Hematopoietic multipotent progenitor cell treated with erythropoietin and hydrocortisone succinate and interleukin-3 and kit ligand, for 8 days (in vitro differentiated cells): ENCODE measurements at regions not wholly inside any gene's neighbourhood (a gene's known extent, or its start where the extent isn't known, plus 50 kb on each side); places are given as distances from the start of the nearest gene placed in this dataset.
"Not testable (repeated sequence)": the region's sequence is repeated elsewhere in the genome, so short reads cannot be mapped to it uniquely, and the experiment has no call there.

ENCODE experiments used
- DNase-seq: peaks from one replicate; pipeline ENCODE4 v3.0.0-alpha.2; 2015

- peak; percentile 80 for DNase-seq
These were observed 782.5 kb downstream of the TMEM121 start for GRCh38 chr14:106308839-106309389.

DNA sequence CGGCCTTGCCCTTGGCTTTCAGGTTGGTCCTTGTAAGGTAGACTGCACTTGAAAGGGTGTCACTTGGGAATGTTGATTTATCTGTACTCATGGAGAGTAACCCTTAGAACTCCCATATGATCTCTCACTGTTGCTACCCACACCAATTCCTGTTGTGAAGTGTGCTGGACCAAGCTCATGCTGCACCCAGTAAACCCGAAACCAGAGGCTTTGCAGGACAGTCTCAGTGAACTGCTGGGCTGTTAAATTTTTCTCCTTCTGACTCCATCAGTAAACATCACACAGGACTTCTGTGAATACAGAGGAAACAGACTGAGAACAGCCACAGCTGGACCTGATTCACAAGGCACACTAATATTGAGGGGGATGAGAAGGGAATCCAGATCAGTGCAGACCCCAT lies 783.0 kb downstream of the TMEM121 start:
- DNase-seq = no peak

DNA sequence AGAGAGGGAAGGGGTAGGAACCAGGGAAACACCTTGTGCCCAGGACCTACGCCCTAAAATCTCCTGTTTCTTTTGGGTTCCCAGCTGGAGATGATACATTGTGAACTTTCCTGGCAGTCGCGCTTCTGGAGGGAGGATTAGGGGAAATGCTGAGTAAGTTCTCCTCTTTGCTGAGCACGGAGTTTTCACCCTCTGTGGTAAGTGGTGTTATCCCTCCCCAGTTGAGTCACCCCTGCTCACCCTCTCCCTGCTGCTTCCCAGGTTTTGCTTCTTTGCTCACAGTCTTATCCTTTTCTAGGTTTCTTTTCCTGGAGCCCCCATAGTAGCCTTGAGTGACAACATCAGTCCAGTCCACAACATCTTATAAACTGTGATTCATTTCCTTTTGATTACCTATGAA lies 789.1 kb downstream of the TMEM121 start:
- DNase-seq = no peak

DNA sequence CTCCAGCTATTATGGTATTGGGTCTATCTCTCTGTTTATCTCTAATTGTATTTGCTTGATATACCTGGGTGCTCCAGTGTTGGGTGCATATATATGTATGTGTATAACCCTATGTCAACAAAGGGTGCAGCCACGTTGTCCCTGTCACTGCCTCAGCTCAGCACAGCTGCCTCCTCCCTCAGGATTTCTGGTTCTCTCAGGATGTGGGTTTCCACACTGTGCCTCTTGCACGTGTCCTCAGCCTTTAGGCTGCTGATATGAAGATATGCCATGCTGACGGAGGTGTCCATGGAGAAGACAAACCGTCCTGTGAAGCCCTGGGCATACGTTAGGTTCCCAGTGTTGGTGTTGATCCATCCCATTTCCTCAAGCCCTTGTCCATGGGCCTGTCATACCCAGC lies 791.2 kb downstream of the TMEM121 start:
- DNase-seq = no peak

- peak; percentile 31 for DNase-seq
These were observed 792.3 kb downstream of the TMEM121 start for GRCh38 chr14:106318700-106319099.

DNA sequence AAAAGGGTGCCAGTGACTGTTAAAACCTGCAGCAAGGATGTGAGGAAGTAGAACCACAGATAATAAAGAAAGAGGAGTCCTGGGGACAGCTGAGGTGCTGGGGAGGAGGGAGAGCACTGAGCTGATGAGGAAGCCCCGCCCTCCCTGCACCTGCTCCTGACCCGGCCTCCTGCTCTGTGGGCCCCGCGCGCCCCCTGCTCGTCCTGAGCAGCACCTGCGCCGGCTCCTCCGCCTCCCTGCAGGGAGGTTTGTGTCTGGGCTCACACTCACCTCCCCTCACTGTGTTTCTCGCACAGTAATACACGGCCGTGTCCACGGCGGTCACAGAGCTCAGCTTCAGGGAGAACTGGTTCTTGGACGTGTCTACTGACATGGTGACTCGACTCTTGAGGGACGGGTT lies 797.6 kb downstream of the TMEM121 start:
- DNase-seq = peak; percentile 27

- DNase-seq = no peak
These were observed 800.9 kb downstream of the TMEM121 start for GRCh38 chr14:106327234-106327633.

DNA sequence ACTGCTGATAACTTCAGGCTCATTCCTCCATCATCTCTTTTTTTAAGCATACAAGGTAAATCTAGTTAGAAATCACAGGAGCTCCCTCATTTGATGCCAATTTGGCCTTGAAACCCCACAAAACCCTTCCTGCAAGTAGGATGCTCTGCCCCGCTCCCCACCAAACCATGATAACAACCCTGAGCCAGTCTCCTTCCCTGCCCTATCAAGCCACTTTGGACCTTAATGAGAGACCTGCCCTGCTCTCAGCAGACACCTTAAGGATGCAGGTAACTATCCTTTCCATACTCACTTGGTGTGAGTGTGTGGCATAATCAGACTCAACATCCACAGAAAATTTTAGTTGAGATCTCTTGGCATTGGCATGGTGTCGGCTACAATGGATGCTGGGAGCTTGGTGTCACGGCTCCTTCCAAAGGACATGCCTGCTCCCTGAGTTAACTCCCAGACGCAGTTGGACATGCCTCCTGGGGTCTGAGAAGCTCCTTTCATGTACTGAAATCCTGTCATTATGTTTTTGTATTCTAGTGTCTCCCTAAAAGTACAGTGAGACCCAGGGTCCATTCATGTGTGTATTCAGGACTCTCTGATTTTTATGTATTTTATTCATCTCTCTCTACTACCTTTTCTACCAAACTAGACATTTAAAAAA lies 801.4 kb downstream of the TMEM121 start:
- DNase-seq = not testable (repeated sequence)

DNA sequence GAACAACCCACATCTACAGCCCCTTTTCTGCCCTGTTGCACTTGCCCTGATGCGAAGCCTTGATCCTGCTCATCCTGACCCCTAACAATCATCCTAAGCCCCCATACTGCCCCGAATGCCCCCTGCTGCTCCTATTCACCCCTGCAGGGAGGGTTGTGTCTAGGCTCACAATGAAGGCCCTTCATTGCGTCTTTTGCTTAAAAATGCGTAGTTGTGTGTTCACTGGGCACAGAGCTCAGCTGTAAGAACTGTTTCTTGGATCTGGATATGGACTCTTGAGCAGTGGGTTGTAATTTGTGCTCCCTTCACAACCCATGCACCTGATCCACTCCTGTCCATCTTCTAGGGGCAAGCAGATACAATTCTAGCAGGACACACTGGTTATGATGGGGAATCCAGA lies 802.9 kb downstream of the TMEM121 start:
- DNase-seq = not testable (repeated sequence)

GRCh38 chr14:106329987-106330774 lies 803.8 kb downstream of the TMEM121 start:
- DNase-seq = not testable (repeated sequence)

DNA sequence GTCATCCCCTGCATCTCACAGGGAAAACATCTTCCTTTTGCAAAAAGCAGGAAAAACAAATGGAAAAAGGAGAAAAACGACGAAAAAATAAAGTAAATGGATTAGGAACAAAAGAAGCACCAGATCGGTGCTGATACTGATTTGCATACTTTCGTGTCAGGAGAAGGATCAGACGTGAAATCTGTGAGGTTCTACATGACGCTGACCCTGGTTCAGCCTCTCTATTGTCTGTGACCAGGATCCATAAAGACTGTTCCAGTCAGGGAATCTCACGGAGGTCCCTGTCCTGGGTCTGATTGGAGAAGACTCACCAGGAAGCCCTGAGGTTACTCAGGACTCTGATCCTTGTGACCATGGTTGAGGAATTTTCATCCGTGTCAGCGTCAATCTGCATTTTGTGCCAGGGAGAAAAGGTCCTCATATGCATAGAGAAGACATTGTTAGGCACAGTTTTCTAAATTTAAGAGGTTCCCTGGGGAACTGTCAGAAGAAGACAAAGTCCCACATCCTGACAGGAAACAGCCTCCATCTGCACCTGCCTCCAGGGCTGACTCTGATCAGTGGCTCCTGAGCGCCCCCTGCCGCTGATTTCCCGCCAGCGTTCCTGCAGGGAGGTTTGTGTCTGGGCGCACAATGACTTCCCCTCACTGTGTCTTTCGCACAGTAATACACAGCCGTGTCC lies 808.2 kb downstream of the TMEM121 start:
- DNase-seq = not testable (repeated sequence)

DNA sequence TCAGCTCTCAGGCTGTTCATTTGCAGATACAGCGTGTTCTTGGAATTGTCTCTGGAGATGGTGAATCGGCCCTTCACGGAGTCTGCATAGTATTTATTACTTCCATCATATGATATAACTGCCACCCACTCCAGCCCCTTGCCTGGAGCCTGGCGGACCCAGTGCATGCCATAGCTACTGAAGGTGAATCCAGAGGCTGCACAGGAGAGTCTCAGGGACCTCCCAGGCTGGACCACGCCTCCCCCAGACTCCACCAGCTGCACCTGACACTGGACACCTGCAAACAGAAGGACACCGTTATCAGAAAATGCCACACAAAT lies 808.7 kb downstream of the TMEM121 start:
- DNase-seq = not testable (repeated sequence)

DNA sequence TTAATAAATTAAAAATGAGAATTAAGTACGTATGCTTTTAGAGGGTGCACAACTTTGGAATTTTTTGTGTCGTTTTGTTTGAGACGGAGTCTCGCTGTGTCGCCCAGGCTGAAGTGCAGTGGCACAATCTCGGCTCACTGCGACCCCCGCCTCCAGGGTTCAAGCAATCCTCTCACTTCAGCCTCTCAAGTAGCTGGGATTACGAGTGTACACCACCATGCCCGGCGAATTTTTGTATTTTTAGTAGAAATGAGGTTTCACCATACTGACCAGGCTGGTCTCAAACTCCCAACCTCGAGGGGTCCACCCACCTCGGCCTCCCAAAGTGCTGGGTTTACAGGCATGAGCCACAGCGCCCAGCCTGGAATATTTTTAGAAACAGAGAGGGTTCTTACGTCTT lies 812.4 kb downstream of the TMEM121 start:
- DNase-seq = not testable (repeated sequence)

DNA sequence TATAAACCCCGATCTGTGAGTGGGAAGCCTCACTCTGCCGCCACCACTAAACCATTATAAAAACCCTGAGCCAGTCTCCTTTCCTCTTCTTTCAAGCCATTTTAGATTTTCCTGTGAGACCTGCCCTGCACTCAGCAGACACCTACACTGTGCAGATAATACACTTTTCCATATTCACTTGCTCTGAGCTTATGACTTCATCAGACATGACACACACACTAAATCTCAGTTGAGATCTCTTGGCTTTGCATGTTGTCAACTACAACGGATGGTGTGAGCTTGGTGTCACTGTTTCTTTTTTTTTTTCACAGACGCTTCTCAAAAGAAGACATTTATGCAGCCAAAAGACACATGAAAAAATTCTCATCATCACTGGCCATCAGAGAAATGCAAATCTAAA lies 814.3 kb downstream of the TMEM121 start:
- not testable (repeated sequence) for DNase-seq

- DNase-seq = not testable (repeated sequence)
These were observed 814.8 kb downstream of the TMEM121 start for GRCh38 chr14:106341161-106341560.

- DNase-seq = no peak
These were observed 817.2 kb downstream of the TMEM121 start for GRCh38 chr14:106343626-106344025.

GRCh38 chr14:106344065-106344614 lies 817.8 kb downstream of the TMEM121 start:
- not testable (repeated sequence) for DNase-seq

DNA sequence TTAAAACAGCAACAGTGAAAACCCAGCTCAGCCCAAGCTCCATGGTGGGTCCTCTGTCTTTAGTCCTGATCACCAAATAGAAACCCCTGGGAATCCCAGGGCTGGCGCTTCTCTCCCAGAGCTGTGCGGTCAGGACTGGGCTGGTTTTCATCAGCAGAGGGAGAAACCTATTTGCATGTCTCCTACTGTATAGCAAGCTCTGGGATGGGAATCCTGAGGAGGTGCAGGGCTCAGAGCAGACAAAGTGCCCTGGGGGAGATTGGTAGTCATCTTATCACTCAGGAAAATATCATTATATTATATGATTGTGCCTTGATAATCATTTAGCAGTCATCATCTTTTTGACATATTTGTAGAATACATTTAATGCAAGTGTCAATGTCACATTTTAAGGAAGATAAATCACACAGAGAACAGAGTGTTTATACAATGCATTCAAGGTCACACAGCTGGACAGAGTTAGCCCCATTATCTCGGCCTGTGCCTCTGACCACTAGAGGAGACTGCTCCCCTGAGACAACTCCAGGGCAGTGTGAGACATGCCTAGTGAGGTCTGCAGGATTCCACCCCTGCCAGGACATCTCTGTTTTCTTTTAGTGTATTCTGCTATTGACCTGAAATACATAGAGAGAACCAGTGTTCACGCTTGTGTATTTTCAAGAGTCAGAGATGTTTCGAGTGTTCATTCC lies 818.6 kb downstream of the TMEM121 start:
- not testable (repeated sequence) for DNase-seq

GRCh38 chr14:106346084-106346483 lies 819.7 kb downstream of the TMEM121 start:
- DNase-seq = no peak

DNA sequence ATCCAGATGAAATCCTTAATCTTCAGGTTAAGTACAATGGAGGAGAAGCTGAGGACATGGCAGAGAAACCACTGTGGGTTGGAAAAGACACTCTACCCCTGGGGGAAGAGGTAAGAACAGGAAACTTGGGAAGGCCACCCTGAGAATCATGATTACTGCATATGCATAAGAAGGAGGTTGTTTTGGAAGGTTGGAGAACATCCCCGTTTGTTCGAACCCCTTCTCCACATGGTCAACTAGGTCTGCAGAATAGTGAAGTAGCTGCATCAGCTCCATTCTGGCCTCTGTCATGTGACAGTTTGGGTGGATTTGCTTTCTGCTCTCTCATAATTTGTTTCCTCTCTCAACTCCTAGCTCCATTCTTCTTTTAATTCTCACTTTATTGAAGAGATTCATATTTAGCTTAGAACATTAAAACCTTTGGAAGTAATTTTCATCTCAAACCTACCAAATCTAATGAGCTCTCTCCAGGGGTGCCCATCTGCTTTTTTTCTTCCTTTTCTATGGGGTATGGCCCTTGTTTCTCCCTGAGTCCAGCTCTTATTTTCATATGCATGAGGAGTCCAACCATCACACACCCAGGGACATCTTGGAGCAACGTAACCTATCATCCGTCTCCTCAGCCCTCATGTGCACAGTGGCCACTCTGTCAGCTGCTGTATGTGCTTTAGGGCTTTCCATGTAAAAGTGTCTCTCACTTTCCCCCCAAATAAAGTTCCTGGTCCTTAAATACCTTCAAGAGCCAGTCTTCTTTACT lies 820.3 kb downstream of the TMEM121 start:
- no peak for DNase-seq

DNA sequence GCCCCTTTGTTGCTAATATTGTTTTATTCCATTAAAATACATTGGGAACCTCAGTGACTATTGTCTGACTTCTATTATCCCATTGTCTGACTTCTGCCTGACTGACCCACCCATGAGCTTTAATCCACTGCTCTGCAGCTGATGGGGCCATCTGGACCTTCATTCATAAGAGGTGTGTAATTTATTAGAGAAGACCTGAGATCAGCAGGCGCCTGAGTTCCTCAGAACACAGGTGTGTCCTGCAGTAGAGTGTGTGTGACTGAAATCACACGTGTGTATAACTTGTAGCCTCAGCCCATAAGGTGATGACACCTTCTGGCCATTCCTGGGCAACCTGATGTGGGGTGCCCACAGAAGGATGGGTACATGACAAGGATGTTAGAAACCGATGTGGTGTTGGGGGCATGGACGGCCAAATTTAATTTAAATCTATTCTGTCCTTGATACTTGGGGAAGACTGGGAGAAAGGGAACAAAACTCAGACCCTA lies 821.0 kb downstream of the TMEM121 start:
- no peak for DNase-seq
